Mesothelial cell of epicardium (in vitro differentiated cells): ENCODE measurements at regions not wholly inside any gene's neighbourhood (a gene's known extent, or its start where the extent isn't known, plus 50 kb on each side); places are given as distances from the start of the nearest gene placed in this dataset.

ENCODE experiments used
- DNase-seq, 2 experiments: peaks; one replicate each; pipeline ENCODE4 v3.0.0; 2021; ENCODE audit warnings: low spot score in 2 of 2; ENCODE audit not compliant: unreplicated experiment in 2 of 2
- H3K27ac Mint-ChIP-seq: 2 replicates; pipeline ENCODE4 v1.8.0; 2021; ENCODE audit warnings: mixed read lengths
- H3K27me3 Mint-ChIP-seq: 2 replicates; pipeline ENCODE4 v1.8.0; 2021; ENCODE audit warnings: low read depth, mixed read lengths
- H3K36me3 Mint-ChIP-seq: 2 replicates; pipeline ENCODE4 v1.8.0; 2021; ENCODE audit warnings: mixed read lengths
- H3K4me1 Mint-ChIP-seq: 2 replicates; pipeline ENCODE4 v1.8.0; 2021; ENCODE audit warnings: mixed read lengths
- H3K4me3 Mint-ChIP-seq: 2 replicates; pipeline ENCODE4 v1.8.0; 2021; ENCODE audit warnings: mild to moderate bottlenecking, moderate library complexity, mixed read lengths
- H3K9me3 Mint-ChIP-seq: 2 replicates; pipeline ENCODE4 v1.8.0; 2021; ENCODE audit warnings: mixed read lengths
- CTCF ChIP-seq: fragments of 200-600 bp; sonication (generic); IDR thresholded peaks from one replicate; pipeline ENCODE4 v1.5.0; 2021; ENCODE audit warnings: antibody characterized with exemption; ENCODE audit not compliant: unreplicated experiment

- TF ChIP-seq CTCF = no peak
- H3K36me3 Mint-ChIP-seq = no peaks in the 10 kb centered on the region
- H3K4me1 Mint-ChIP-seq = peaks cover 19% of the 10 kb centered on the region
- H3K4me3 Mint-ChIP-seq = no peak overlapping the region
- H3K27me3 Mint-ChIP-seq = peaks cover 10% of the 10 kb centered on the region
- no peak for DNase-seq
- no peak overlapping the region for H3K27ac Mint-ChIP-seq
- H3K9me3 Mint-ChIP-seq = no peaks in the 10 kb centered on the region
Measured at GRCh38 chr10:43904301-43904700, 255.6 kb upstream of the ZNF32 start.

- TF ChIP-seq CTCF = no peak
- Mint-ChIP-seq H3K9me3 (no peaks in the 10 kb centered on the region), H3K4me3 (no peak overlapping the region), H3K27ac (no peak overlapping the region), H3K4me1 (peaks cover 19% of the 10 kb centered on the region), H3K36me3 (no peaks in the 10 kb centered on the region), H3K27me3 (peaks cover 10% of the 10 kb centered on the region)
- no peak for DNase-seq
Measured at GRCh38 chr10:43903451-43903850, 254.8 kb upstream of the ZNF32 start.

GRCh38 chr10:43902842-43903241, 254.2 kb upstream of the ZNF32 start:
- Mint-ChIP-seq H3K36me3 (no peaks in the 10 kb centered on the region), H3K4me3 (no peak overlapping the region), H3K27me3 (peaks cover 10% of the 10 kb centered on the region), H3K27ac (no peak overlapping the region), H3K4me1 (peaks cover 19% of the 10 kb centered on the region), H3K9me3 (no peaks in the 10 kb centered on the region)
- no peak for TF ChIP-seq CTCF
- DNase-seq = no peak

- Mint-ChIP-seq H3K27ac (no peak overlapping the region), H3K4me1 (peaks cover 19% of the 10 kb centered on the region), H3K4me3 (no peak overlapping the region), H3K9me3 (no peaks in the 10 kb centered on the region), H3K27me3 (peaks cover 11% of the 10 kb centered on the region), H3K36me3 (no peaks in the 10 kb centered on the region)
- no peak for DNase-seq
- TF ChIP-seq CTCF = no peak
Measured at GRCh38 chr10:43901744-43902504, 253.2 kb upstream of the ZNF32 start.

GRCh38 chr10:43901302-43901701, 252.6 kb upstream of the ZNF32 start:
- no peak for TF ChIP-seq CTCF
- Mint-ChIP-seq H3K36me3 (no peaks in the 10 kb centered on the region), H3K9me3 (no peaks in the 10 kb centered on the region), H3K4me1 (peaks cover 17% of the 10 kb centered on the region), H3K4me3 (no peak overlapping the region), H3K27ac (no peak overlapping the region), H3K27me3 (peaks cover 13% of the 10 kb centered on the region)
- no peak for DNase-seq

GRCh38 chr10:43900571-43900970, 251.9 kb upstream of the ZNF32 start:
- Mint-ChIP-seq H3K27me3 (peaks cover 17% of the 10 kb centered on the region), H3K4me3 (no peak overlapping the region), H3K9me3 (no peaks in the 10 kb centered on the region), H3K4me1 (peaks cover 10% of the 10 kb centered on the region), H3K27ac (no peak overlapping the region), H3K36me3 (no peaks in the 10 kb centered on the region)
- no peak for DNase-seq
- TF ChIP-seq CTCF = no peak
